ENCODE measurements at regions not wholly inside any gene's neighbourhood (a gene's known extent, or its start where the extent isn't known, plus 50 kb on each side); places are given as distances from the start of the nearest gene placed in this dataset.
"Not testable (repeated sequence)": the region's sequence is repeated elsewhere in the genome, so short reads cannot be mapped to it uniquely, and the experiment has no call there.

- no peak for DNase-seq
These were observed 619.6 kb upstream of the TMEFF2 start for GRCh38 chr2:192814376-192814775.

GRCh38 chr2:192813341-192813740 is 618.6 kb upstream of the TMEFF2 start:
- DNase-seq = no peak

- DNase-seq = no peak
These were observed 614.4 kb upstream of the TMEFF2 start for GRCh38 chr2:192809173-192809572.

- no peak for DNase-seq
These were observed 588.9 kb upstream of the TMEFF2 start for GRCh38 chr2:192783643-192784042.

- DNase-seq = no peak
These were observed 580.9 kb upstream of the TMEFF2 start for GRCh38 chr2:192775459-192776262.

- DNase-seq = no peak
These were observed 580.3 kb upstream of the TMEFF2 start for GRCh38 chr2:192775011-192775410.

GRCh38 chr2:192773044-192773443 is 578.3 kb upstream of the TMEFF2 start:
- DNase-seq = no peak

GRCh38 chr2:192749611-192750200 is 555.0 kb upstream of the TMEFF2 start:
- no peak for DNase-seq

- no peak for DNase-seq
These were observed 547.2 kb upstream of the TMEFF2 start for GRCh38 chr2:192741889-192742288.

GRCh38 chr2:192735447-192735846 is 540.7 kb upstream of the TMEFF2 start:
- no peak for DNase-seq

- DNase-seq = no peak
These were observed 534.6 kb upstream of the TMEFF2 start for GRCh38 chr2:192729369-192729768.

GRCh38 chr2:192725991-192726390 is 531.3 kb upstream of the TMEFF2 start:
- no peak for DNase-seq

GRCh38 chr2:192719629-192720028 is 524.9 kb upstream of the TMEFF2 start:
- DNase-seq = no peak

GRCh38 chr2:192718340-192718739 is 523.6 kb upstream of the TMEFF2 start:
- no peak for DNase-seq

- no peak for DNase-seq
These were observed 506.2 kb upstream of the TMEFF2 start for GRCh38 chr2:192700934-192701333.

GRCh38 chr2:192697880-192698279 is 503.1 kb upstream of the TMEFF2 start:
- no peak for DNase-seq

- no peak for DNase-seq
These were observed 502.1 kb upstream of the TMEFF2 start for GRCh38 chr2:192696857-192697256.

- DNase-seq = no peak
These were observed 492.3 kb upstream of the TMEFF2 start for GRCh38 chr2:192687015-192687414.

GRCh38 chr2:192682511-192682910 is 487.8 kb upstream of the TMEFF2 start:
- not testable (repeated sequence) for DNase-seq

- DNase-seq = no peak
These were observed 480.9 kb upstream of the TMEFF2 start for GRCh38 chr2:192675681-192676080.

GRCh38 chr2:192669505-192670091 is 474.9 kb upstream of the TMEFF2 start:
- DNase-seq = no peak

GRCh38 chr2:192660555-192660954 is 465.8 kb upstream of the TMEFF2 start:
- not testable (repeated sequence) for DNase-seq

- no peak for DNase-seq
These were observed 462.6 kb upstream of the TMEFF2 start for GRCh38 chr2:192657362-192657761.

- DNase-seq = no peak
These were observed 461.2 kb upstream of the TMEFF2 start for GRCh38 chr2:192655916-192656315.

Measured in central memory CD4-positive, alpha-beta T cell (primary cell).